ENCODE measurements at regions not wholly inside any gene's neighbourhood (a gene's known extent, or its start where the extent isn't known, plus 50 kb on each side); places are given as distances from the start of the nearest gene placed in this dataset.

GRCh38 chr1:73100216-73100615 lies 817.9 kb upstream of the NEGR1 start:
- TF ChIP-seq CTCF (IDR thresholded peaks at IDR 0.05) (no peak), POLR2A (IDR thresholded peaks at IDR 0.05) (no peak), EP300 (IDR thresholded peaks at IDR 0.05) (no peak)

All from ovary (tissue), 3 donors.